Fibroblast of lung (primary cell): ENCODE measurements at regions not wholly inside any gene's neighbourhood (a gene's known extent, or its start where the extent isn't known, plus 50 kb on each side); places are given as distances from the start of the nearest gene placed in this dataset.

ENCODE experiments used
- CTCF ChIP-seq, 2 donors: IDR thresholded peaks in 1 of 2; conservative IDR thresholded peaks in 1 of 2; 1 replicate in 1 of 2; 2 replicates in 1 of 2; pipeline ENCODE4 v1.5.1; 2011 to 2012; ENCODE audit warnings: low read length in 2 of 2, control low read depth in 1 of 2, inconsistent platforms in 1 of 2, low read depth in 1 of 2, mild to moderate bottlenecking in 1 of 2
- EZH2 ChIP-seq: IDR thresholded peaks from 2 replicates; pipeline ENCODE4 v1.5.1; 2012; ENCODE audit warnings: low read length, control low read depth, mild to moderate bottlenecking; ENCODE audit errors: missing control alignments

GRCh38 chr10:31100662-31101061 is 69.0 kb upstream of the ZNF438 start:
- TF ChIP-seq EZH2 (no peak), CTCF (conservative IDR thresholded peaks at IDR 0.05 in 1 of 2, IDR thresholded peaks at IDR 0.05 in 1 of 2; ENCODE audit: low read depth in 1 of 2, low read length in 2 of 2) (no peak)
